ENCODE measurements at regions not wholly inside any gene's neighbourhood (a gene's known extent, or its start where the extent isn't known, plus 50 kb on each side); places are given as distances from the start of the nearest gene placed in this dataset.

DNA sequence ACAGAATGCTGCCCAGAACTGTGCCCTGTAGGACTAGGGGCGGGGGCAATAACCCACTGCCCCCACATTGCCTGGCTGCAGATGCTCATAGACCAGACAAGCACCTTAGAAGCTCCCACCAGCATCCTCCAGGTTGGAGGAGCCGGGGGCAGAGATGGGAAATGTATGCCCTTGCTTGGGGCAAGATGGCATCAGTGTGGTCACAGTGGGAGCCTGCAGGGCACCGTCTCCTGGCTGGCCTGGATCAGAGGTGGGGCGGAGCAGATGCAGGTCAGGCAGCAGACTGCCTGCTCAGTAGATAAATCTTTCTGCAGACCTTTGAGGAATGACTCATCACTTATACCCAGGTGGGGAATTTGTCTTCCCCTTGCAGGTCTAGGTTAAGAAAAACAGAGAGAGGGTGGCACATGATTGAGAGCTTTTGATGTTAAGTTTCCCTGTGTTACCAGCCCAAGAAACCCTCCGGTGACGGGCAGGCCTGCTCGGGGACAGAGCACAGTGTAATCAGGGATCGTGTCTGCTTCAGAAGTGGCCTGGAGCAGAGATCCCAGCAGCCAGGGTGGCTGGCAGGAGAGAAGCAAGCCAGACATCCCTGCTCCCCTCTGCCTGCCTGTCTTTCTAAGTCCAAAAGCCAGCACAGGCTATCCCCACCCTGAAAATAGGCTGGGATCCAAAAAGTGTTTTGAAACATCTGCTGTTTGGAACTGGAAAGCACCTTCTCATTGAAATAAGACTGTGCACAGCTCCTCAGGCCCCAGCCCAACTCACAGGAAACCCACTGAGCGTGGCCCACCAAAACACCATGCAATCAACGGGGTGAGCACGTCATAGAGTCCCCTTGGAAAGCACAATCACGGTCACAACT, 50.7 kb upstream of the RPL38 start:
- Histone ChIP-seq H3K4me2 (ENCODE audit: low read depth, low read length) (no peak overlapping the region), H3K4me3 (ENCODE audit: low read length) (no peak overlapping the region), H3K4me1 (ENCODE audit: low read length) (no peaks in the 10 kb centered on the region), H3K36me3 (replicated peaks; ENCODE audit: insufficient read depth, low read length) (no peaks in the 10 kb centered on the region), H3K27me3 (replicated peaks; ENCODE audit: insufficient read depth, low read length) (peaks cover 92% of the 10 kb centered on the region), H3K9ac (ENCODE audit: low read length) (no peak overlapping the region), H3K79me2 (ENCODE audit: low read length) (no peaks in the 10 kb centered on the region), H2AFZ (ENCODE audit: low read length) (no peak overlapping the region), H3F3A (ENCODE audit: insufficient read depth, low read length) (no peaks in the 10 kb centered on the region), H3K27ac (ENCODE audit: low read length) (no peak overlapping the region), H3K9me3 (replicated peaks; ENCODE audit: insufficient read depth, low read length) (no peaks in the 10 kb centered on the region), H3K9me2 (replicated peaks; ENCODE audit: insufficient read depth, low read length) (no peaks in the 10 kb centered on the region), H4K20me1 (ENCODE audit: insufficient read depth, low read length) (no peaks in the 10 kb centered on the region)
- DNase-seq, result no peak
- no peak for TF ChIP-seq EZH2phosphoT487 (IDR thresholded peaks at IDR 0.05; ENCODE audit: low read length)
- TF ChIP-seq EZH2 (optimal IDR thresholded peaks at IDR 0.05; ENCODE audit: low read depth, low read length), result no peak
- TF ChIP-seq, protein P1, sequence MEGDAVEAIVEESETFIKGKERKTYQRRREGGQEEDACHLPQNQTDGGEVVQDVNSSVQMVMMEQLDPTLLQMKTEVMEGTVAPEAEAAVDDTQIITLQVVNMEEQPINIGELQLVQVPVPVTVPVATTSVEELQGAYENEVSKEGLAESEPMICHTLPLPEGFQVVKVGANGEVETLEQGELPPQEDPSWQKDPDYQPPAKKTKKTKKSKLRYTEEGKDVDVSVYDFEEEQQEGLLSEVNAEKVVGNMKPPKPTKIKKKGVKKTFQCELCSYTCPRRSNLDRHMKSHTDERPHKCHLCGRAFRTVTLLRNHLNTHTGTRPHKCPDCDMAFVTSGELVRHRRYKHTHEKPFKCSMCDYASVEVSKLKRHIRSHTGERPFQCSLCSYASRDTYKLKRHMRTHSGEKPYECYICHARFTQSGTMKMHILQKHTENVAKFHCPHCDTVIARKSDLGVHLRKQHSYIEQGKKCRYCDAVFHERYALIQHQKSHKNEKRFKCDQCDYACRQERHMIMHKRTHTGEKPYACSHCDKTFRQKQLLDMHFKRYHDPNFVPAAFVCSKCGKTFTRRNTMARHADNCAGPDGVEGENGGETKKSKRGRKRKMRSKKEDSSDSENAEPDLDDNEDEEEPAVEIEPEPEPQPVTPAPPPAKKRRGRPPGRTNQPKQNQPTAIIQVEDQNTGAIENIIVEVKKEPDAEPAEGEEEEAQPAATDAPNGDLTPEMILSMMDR (IDR thresholded peaks at IDR 0.05; ENCODE audit: low read length), result no peak

- no peak overlapping the region for H3K27ac ChIP-seq (ENCODE audit: low read length)
- H3K4me1 ChIP-seq (ENCODE audit: low read length), result no peaks in the 10 kb centered on the region
- H3K27me3 ChIP-seq (replicated peaks; ENCODE audit: insufficient read depth, low read length), result peaks cover 93% of the 10 kb centered on the region
- H3K4me3 ChIP-seq (ENCODE audit: low read length), result no peak overlapping the region
- no peaks in the 10 kb centered on the region for H4K20me1 ChIP-seq (ENCODE audit: insufficient read depth, low read length)
- TF ChIP-seq EZH2 (optimal IDR thresholded peaks at IDR 0.05; ENCODE audit: low read depth, low read length) (no peak), EZH2phosphoT487 (IDR thresholded peaks at IDR 0.05; ENCODE audit: low read length) (no peak)
- TF ChIP-seq, protein P1 (IDR thresholded peaks at IDR 0.05; ENCODE audit: low read length), result no peak
- H3K79me2 ChIP-seq (ENCODE audit: low read length), result no peaks in the 10 kb centered on the region
- no peak overlapping the region for H3K9ac ChIP-seq (ENCODE audit: low read length)
- no peak overlapping the region for H3K4me2 ChIP-seq (ENCODE audit: low read depth, low read length)
- no peaks in the 10 kb centered on the region for H3K9me3 ChIP-seq (replicated peaks; ENCODE audit: insufficient read depth, low read length)
- no peaks in the 10 kb centered on the region for H3K36me3 ChIP-seq (replicated peaks; ENCODE audit: insufficient read depth, low read length)
- no peak for DNase-seq
- H2AFZ ChIP-seq (ENCODE audit: low read length), result no peak overlapping the region
- H3K9me2 ChIP-seq (replicated peaks; ENCODE audit: insufficient read depth, low read length), result no peaks in the 10 kb centered on the region
- no peaks in the 10 kb centered on the region for H3F3A ChIP-seq (ENCODE audit: insufficient read depth, low read length)
Measured at GRCh38 chr17:74153456-74153810, 50.0 kb upstream of the RPL38 start.

Measured in MM.1S (cell line).